H9 (cell line): ENCODE measurements at regions not wholly inside any gene's neighbourhood (a gene's known extent, or its start where the extent isn't known, plus 50 kb on each side); places are given as distances from the start of the nearest gene placed in this dataset.

Source experiments
- DNase-seq: peaks from one replicate; pipeline ENCODE4 v3.0.0-alpha.2; 2017
- H2AFZ ChIP-seq: one replicate; pipeline ENCODE4 v1.6.1; 2013; ENCODE audit warnings: mild to moderate bottlenecking, low read length, control low read depth, moderate library complexity
- H2AK5ac ChIP-seq: 2 replicates; pipeline ENCODE4 v1.6.1; 2013; ENCODE audit warnings: low read length, control low read depth, mixed read lengths; ENCODE audit not compliant: insufficient read length
- H2BK120ac ChIP-seq: one replicate; pipeline ENCODE4 v1.6.1; 2013; ENCODE audit warnings: low read depth, mild to moderate bottlenecking, low read length, control low read depth, inconsistent platforms; ENCODE audit not compliant: poor library complexity, severe bottlenecking
- H2BK12ac ChIP-seq: 2 replicates; pipeline ENCODE4 v1.6.1; 2013; ENCODE audit warnings: low read length, control low read depth, mixed read lengths, low read depth; ENCODE audit not compliant: insufficient read length
- H2BK15ac ChIP-seq: 2 replicates; pipeline ENCODE4 v1.6.1; 2013; ENCODE audit warnings: low read depth, low read length, control low read depth
- H2BK20ac ChIP-seq: one replicate; pipeline ENCODE4 v1.6.1; 2013; ENCODE audit warnings: low read depth, mild to moderate bottlenecking, low read length, control low read depth, inconsistent platforms; ENCODE audit not compliant: poor library complexity, severe bottlenecking
- H2BK5ac ChIP-seq: 2 replicates; pipeline ENCODE4 v1.6.1; 2013; ENCODE audit warnings: low read length, control low read depth, mixed read lengths; ENCODE audit not compliant: insufficient read length
- H3K14ac ChIP-seq: 2 replicates; pipeline ENCODE4 v1.6.1; 2013; ENCODE audit warnings: low read length, control low read depth; ENCODE audit not compliant: insufficient read depth
- H3K18ac ChIP-seq: 2 replicates; pipeline ENCODE4 v1.6.1; 2013; ENCODE audit warnings: low read depth, mild to moderate bottlenecking, mixed read lengths, low read length, control low read depth; ENCODE audit not compliant: insufficient read length
- H3K23ac ChIP-seq: 2 replicates; pipeline ENCODE4 v1.6.1; 2013; ENCODE audit warnings: low read length, control low read depth, mixed read lengths, low read depth; ENCODE audit not compliant: insufficient read length
- H3K23me2 ChIP-seq: 2 replicates; pipeline ENCODE4 v1.6.1; 2013; ENCODE audit warnings: low read depth, mild to moderate bottlenecking, mixed read lengths, low read length, control low read depth; ENCODE audit not compliant: insufficient read length, poor library complexity, severe bottlenecking
- H3K27ac ChIP-seq: 2 replicates; pipeline ENCODE4 v1.5.1; 2013; ENCODE audit warnings: low read length, control low read depth, mixed read lengths, low read depth; ENCODE audit not compliant: insufficient read length
- H3K27me3 ChIP-seq: 2 replicates; pipeline ENCODE4 v1.6.1; 2013; ENCODE audit warnings: low read length, control low read depth, inconsistent platforms; ENCODE audit not compliant: insufficient read depth
- H3K4ac ChIP-seq: 2 replicates; pipeline ENCODE4 v1.6.1; 2013; ENCODE audit warnings: low read depth, mild to moderate bottlenecking, control low read depth, inconsistent platforms, low read length, moderate library complexity
- H3K4me1 ChIP-seq: 2 replicates; pipeline ENCODE4 v1.6.1; 2013; ENCODE audit warnings: low read length, control low read depth, inconsistent platforms; ENCODE audit not compliant: insufficient read depth
- H3K4me2 ChIP-seq: 2 replicates; pipeline ENCODE4 v1.6.1; 2013; ENCODE audit warnings: low read length, control low read depth, mixed read lengths; ENCODE audit not compliant: insufficient read length, insufficient read depth
- H3K56ac ChIP-seq: 2 replicates; pipeline ENCODE4 v1.6.1; 2013; ENCODE audit warnings: low read depth, mild to moderate bottlenecking, mixed read lengths, low read length, control low read depth; ENCODE audit not compliant: insufficient read length
- H3K79me1 ChIP-seq: 2 replicates; pipeline ENCODE4 v1.6.1; 2013; ENCODE audit warnings: low read depth, mild to moderate bottlenecking, moderate library complexity, low read length, control low read depth, inconsistent platforms; ENCODE audit not compliant: insufficient read depth, poor library complexity, severe bottlenecking
- H3K79me2 ChIP-seq: 2 replicates; pipeline ENCODE4 v1.6.1; 2013; ENCODE audit warnings: low read length, control low read depth, inconsistent platforms; ENCODE audit not compliant: insufficient read depth
- H3K9ac ChIP-seq: 2 replicates; pipeline ENCODE4 v1.6.1; 2013; ENCODE audit warnings: low read length, control low read depth, mixed read lengths; ENCODE audit not compliant: insufficient read length; ENCODE audit errors: extremely low read depth
- H3K9me3 ChIP-seq: one replicate; pipeline ENCODE4 v1.6.1; 2013; ENCODE audit warnings: low read depth, low read length, inconsistent platforms; ENCODE audit not compliant: control insufficient read depth
- H3T11ph ChIP-seq: one replicate; pipeline ENCODE4 v1.6.1; 2013; ENCODE audit warnings: mild to moderate bottlenecking, low read length, control low read depth, inconsistent platforms
- H4K20me1 ChIP-seq: one replicate; pipeline ENCODE4 v1.6.1; 2013; ENCODE audit not compliant: control insufficient read depth, insufficient read length, insufficient read depth
- H4K5ac ChIP-seq: 2 replicates; pipeline ENCODE4 v1.6.1; 2013; ENCODE audit warnings: low read depth, mild to moderate bottlenecking, mixed read lengths, low read length, control low read depth; ENCODE audit not compliant: insufficient read length
- H4K8ac ChIP-seq: replicated peaks from 2 replicates; pipeline ENCODE4 v1.6.1; 2013; ENCODE audit warnings: low read length, control low read depth, mixed read lengths, low read depth; ENCODE audit not compliant: insufficient read length
- H4K91ac ChIP-seq: 2 replicates; pipeline ENCODE4 v1.6.1; 2013; ENCODE audit warnings: low read depth, mild to moderate bottlenecking, moderate library complexity, mixed read lengths, low read length, control low read depth; ENCODE audit not compliant: insufficient read length
- H3K27ac Mint-ChIP-seq, 3 experiments: 2 replicates in 2 of 3; 3 replicates in 1 of 3; pipeline ENCODE4 v1.8.0; 2020 to 2021; ENCODE audit warnings: mixed read lengths in 3 of 3, mild to moderate bottlenecking in 1 of 3, moderate library complexity in 1 of 3
- H3K27me3 Mint-ChIP-seq: 2 replicates; pipeline ENCODE4 v1.8.0; 2021; ENCODE audit warnings: low read depth, mild to moderate bottlenecking, moderate library complexity, mixed read lengths
- H3K36me3 Mint-ChIP-seq, 3 experiments: 2 replicates in 2 of 3; 3 replicates in 1 of 3; pipeline ENCODE4 v1.8.0; 2020 to 2021; ENCODE audit warnings: low read depth in 3 of 3, mixed read lengths in 3 of 3; ENCODE audit not compliant: insufficient read depth in 1 of 3
- H3K4me1 Mint-ChIP-seq, 2 experiments: 2 replicates each; pipeline ENCODE4 v1.8.0; 2020; ENCODE audit warnings: mixed read lengths in 2 of 2
- H3K4me3 Mint-ChIP-seq, 2 experiments: 2 replicates in 1 of 2; 3 replicates in 1 of 2; pipeline ENCODE4 v1.8.0; 2020 to 2021; ENCODE audit warnings: mild to moderate bottlenecking in 2 of 2, mixed read lengths in 2 of 2, moderate library complexity in 1 of 2
- H3K9me3 Mint-ChIP-seq, 2 experiments: 2 replicates in 1 of 2; 3 replicates in 1 of 2; pipeline ENCODE4 v1.8.0; 2020; ENCODE audit warnings: mild to moderate bottlenecking in 2 of 2, mixed read lengths in 2 of 2, moderate library complexity in 1 of 2
- WGBS: extraction: QIAGEN DNeasy Blood & Tissue Kit; methylation state at CpG from one replicate; pipeline ENCODE4 v1.1.7; 2013; ENCODE audit warnings: missing lambda C conversion rate, low lambda C conversion rate, mixed read lengths; ENCODE audit not compliant: insufficient read length; ENCODE audit errors: extremely low coverage; 5-methylcytosine and 5-hydroxymethylcytosine counted together
- TF ChIP-seq, protein P1 (sequence below): fragments of 200-600 bp; sonication (generic); conservative IDR thresholded peaks from 3 replicates; pipeline ENCODE4 v1.8.0; 2021; ENCODE audit warnings: antibody characterized with exemption, mild to moderate bottlenecking

DNA sequence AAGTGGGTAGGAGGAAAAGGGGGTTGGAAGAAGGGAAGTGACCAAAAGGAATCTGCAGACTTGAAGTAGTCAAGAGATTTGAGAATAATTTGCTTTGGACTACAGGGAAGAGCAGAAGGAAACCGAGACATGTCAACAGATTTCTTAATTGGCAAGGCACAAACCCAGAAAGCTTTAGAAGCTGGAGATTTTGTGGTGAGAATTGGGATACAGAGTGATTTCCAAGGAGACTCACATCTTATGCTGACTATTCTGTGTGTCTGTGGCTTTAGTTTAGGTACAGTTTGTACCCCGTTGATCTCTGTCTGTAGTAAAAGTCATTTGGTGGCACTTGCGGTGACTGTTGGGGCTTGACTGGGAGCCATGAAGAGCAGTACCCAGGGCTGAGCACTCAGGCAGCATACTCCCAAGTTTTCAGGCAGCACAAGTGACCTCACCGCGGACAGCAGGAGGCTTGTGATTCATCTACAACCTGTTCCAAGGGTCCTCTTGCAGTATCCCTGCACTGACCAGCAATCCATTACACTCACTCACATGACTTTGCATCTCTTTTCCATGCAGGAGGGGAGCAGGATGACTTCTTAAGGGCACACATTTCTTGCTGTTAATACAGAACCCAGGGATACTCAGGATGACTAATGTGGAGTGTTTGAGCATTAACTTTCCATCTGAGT, 97.1 kb upstream of the TNP1 start:
- no peak overlapping the region for H3T11ph ChIP-seq
- no peak overlapping the region for H2BK20ac ChIP-seq
- H3K27ac Mint-ChIP-seq: no peak overlapping the region
- peaks cover 5% of the 10 kb centered on the region for H3K27me3 Mint-ChIP-seq
- H2BK12ac ChIP-seq: no peak overlapping the region
- no peaks in the 10 kb centered on the region for H4K20me1 ChIP-seq
- no peaks in the 10 kb centered on the region for H3K79me1 ChIP-seq
- H3K4me2 ChIP-seq: no peak overlapping the region
- no peak overlapping the region for H3K23ac ChIP-seq
- H3K27me3 ChIP-seq: no peaks in the 10 kb centered on the region
- no peak overlapping the region for H3K4ac ChIP-seq
- WGBS: no CpG with 5 or more reads among the region's 5 CpGs
- H3K9me3 Mint-ChIP-seq: peaks cover 3 to 5% of the 10 kb centered on the region in 2 experiments; a peak in 4 of 5 replicates
- H3K79me2 ChIP-seq: no peaks in the 10 kb centered on the region
- DNase-seq: no peak
- peaks cover 2 to 9% of the 10 kb centered on the region in 2 experiments; a peak in 3 of 4 replicates for H3K4me1 Mint-ChIP-seq
- H4K8ac ChIP-seq: no peak overlapping the region
- no peak overlapping the region for H4K91ac ChIP-seq
- H3K27ac ChIP-seq: no peak overlapping the region
- no peak overlapping the region for H3K56ac ChIP-seq
- no peak overlapping the region for H4K5ac ChIP-seq
- no peak overlapping the region for H3K18ac ChIP-seq
- TF ChIP-seq, protein P1, sequence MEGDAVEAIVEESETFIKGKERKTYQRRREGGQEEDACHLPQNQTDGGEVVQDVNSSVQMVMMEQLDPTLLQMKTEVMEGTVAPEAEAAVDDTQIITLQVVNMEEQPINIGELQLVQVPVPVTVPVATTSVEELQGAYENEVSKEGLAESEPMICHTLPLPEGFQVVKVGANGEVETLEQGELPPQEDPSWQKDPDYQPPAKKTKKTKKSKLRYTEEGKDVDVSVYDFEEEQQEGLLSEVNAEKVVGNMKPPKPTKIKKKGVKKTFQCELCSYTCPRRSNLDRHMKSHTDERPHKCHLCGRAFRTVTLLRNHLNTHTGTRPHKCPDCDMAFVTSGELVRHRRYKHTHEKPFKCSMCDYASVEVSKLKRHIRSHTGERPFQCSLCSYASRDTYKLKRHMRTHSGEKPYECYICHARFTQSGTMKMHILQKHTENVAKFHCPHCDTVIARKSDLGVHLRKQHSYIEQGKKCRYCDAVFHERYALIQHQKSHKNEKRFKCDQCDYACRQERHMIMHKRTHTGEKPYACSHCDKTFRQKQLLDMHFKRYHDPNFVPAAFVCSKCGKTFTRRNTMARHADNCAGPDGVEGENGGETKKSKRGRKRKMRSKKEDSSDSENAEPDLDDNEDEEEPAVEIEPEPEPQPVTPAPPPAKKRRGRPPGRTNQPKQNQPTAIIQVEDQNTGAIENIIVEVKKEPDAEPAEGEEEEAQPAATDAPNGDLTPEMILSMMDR: no peak
- H2AK5ac ChIP-seq: no peak overlapping the region
- no peak overlapping the region for H2AFZ ChIP-seq
- no peaks in the 10 kb centered on the region for H3K4me1 ChIP-seq
- H2BK15ac ChIP-seq: no peak overlapping the region
- H3K23me2 ChIP-seq: no peaks in the 10 kb centered on the region
- no peaks in the 10 kb centered on the region for H3K9me3 ChIP-seq
- H3K9ac ChIP-seq: no peak overlapping the region
- no peaks in the 10 kb centered on the region; a peak in 2 of 7 replicates for H3K36me3 Mint-ChIP-seq
- H3K4me3 Mint-ChIP-seq: no peak overlapping the region
- no peak overlapping the region for H3K14ac ChIP-seq
- H2BK120ac ChIP-seq: no peak overlapping the region
- H2BK5ac ChIP-seq: no peak overlapping the region
